Panc1 (cell line): ENCODE measurements at regions not wholly inside any gene's neighbourhood (a gene's known extent, or its start where the extent isn't known, plus 50 kb on each side); places are given as distances from the start of the nearest gene placed in this dataset.

Experiments
- POLR2AphosphoS5 ChIP-seq: IDR thresholded peaks from 2 replicates; pipeline ENCODE4 v1.6.1; 2012; ENCODE audit warnings: mild to moderate bottlenecking, low read depth, low read length, moderate library complexity
- SIN3A ChIP-seq: IDR thresholded peaks from 2 replicates; pipeline ENCODE4 v1.6.1; 2012; ENCODE audit warnings: low read depth, mild to moderate bottlenecking, low read length, moderate library complexity, borderline replicate concordance; ENCODE audit not compliant: insufficient read depth
- TCF7L2 ChIP-seq: IDR thresholded peaks from 2 replicates; pipeline ENCODE4 v1.6.1; 2011; ENCODE audit warnings: mild to moderate bottlenecking, low read depth, low read length, inconsistent platforms
- TF ChIP-seq, protein P1 (sequence below): fragments of 450-650 bp; IDR thresholded peaks from 2 replicates; pipeline ENCODE4 v1.5.1; 2017; ENCODE audit warnings: mild to moderate bottlenecking

DNA sequence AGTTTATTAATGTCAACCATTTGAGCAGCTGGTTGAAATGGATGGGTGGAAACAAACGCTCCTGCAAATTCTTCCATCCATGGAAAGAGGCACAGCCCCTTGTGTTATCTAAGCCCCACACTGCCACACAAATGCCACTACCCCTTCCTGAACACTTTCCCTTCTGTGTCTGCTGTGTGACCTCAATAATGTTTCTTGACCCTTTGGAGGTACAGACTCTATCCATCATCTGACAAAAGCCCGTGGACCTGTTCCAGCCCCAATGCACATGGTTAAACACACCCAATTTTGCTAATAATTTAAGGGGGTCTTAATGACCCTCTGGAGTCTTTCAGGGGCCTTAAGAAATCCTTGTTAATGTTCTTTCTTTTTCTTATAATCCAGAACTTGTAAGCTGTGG lies 482.2 kb upstream of the CFAP20DC start:
- TF ChIP-seq, protein P1, sequence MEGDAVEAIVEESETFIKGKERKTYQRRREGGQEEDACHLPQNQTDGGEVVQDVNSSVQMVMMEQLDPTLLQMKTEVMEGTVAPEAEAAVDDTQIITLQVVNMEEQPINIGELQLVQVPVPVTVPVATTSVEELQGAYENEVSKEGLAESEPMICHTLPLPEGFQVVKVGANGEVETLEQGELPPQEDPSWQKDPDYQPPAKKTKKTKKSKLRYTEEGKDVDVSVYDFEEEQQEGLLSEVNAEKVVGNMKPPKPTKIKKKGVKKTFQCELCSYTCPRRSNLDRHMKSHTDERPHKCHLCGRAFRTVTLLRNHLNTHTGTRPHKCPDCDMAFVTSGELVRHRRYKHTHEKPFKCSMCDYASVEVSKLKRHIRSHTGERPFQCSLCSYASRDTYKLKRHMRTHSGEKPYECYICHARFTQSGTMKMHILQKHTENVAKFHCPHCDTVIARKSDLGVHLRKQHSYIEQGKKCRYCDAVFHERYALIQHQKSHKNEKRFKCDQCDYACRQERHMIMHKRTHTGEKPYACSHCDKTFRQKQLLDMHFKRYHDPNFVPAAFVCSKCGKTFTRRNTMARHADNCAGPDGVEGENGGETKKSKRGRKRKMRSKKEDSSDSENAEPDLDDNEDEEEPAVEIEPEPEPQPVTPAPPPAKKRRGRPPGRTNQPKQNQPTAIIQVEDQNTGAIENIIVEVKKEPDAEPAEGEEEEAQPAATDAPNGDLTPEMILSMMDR = no peak
- TF ChIP-seq POLR2AphosphoS5 (no peak), SIN3A (no peak), TCF7L2 (no peak)
